ENCODE measurements at regions not wholly inside any gene's neighbourhood (a gene's known extent, or its start where the extent isn't known, plus 50 kb on each side); places are given as distances from the start of the nearest gene placed in this dataset.
A peak's percentile ranks its signal among the peaks of the same experiment; 100 is the strongest.

DNA sequence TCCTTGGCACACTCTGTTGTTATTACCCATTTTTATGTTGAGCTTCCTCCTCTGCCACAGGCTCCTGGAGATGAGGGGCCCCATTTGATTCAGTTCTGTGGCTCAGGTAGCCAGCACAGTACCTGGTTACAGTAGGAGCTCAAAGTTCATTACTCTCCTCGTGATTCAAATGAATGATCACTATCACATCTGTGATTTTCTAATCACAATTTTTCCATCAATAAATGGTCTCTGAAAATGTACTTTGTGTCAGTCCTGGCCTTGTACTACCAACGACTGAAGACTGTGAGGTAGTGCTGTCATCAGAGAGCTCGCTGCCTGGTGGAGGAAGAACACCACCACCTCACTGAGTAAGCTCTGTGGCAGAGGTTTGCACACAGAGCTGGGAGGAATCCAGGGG lies 106.8 kb upstream of the JUN start:
- no peaks in the 10 kb centered on the region for H3K4me1 ChIP-seq (ENCODE audit: insufficient read depth, low read length)
- H3K9ac ChIP-seq (ENCODE audit: low read depth, low read length), result no peak overlapping the region
- H3K9me3 ChIP-seq (ENCODE audit: control insufficient read depth, insufficient read depth, low read length), result no peaks in the 10 kb centered on the region
- no peaks in the 10 kb centered on the region for H3K36me3 ChIP-seq (ENCODE audit: insufficient read depth, low read length)

DNA sequence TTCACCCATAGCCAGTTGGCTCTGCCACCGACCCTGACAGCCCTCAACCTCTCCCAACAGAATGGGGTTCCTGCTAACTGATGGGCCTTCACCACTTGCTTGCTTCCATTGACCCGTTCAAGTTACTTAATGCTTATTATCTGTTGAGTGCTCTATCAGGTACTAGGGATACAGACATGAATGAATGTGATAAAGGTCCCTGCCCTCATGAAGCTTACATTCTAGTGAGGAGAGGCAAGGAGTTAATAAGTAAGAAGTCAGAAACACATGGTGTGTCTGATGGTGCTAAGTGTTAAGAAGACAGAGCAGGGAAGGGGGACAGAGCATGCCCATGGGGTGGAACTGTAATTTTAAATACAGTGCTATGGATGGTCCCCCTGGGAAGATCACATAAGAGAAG lies 107.5 kb upstream of the JUN start:
- peaks cover 3% of the 10 kb centered on the region; the same call in 1 of the 2 replicates for H3K4me1 ChIP-seq (ENCODE audit: insufficient read depth, low read length)

DNA sequence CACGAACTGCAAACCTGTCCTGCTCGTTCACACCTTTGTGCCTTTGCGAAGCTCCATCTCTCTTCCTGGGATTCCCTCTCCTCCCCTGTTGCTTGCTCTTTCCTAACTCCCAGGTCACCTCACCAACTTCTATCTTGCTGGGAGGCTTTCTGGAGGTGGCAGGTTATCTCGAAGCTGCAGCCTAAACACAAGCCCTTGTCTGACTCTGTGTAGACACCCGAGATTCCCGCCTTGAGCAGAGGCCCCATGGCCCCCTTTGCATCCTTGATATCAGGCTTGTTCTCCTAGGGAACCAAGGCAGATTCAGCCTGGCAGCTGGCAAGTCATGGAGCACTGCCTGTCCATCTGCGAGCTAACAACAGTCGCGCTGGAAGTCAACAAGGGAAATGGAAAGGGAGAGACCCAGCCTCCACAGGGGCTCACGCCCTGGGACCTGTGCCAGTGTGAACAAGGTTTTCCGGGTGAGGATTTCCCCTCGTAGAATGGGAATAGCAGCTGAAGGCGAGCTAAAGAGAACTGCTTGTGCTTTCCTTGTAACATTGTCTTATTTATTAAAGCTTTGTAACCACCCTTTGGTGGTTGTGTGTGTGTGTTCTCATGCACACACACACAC lies 109.5 kb upstream of the JUN start:
- Histone ChIP-seq H3K9ac (ENCODE audit: low read depth, low read length) (no peak overlapping the region), H3K36me3 (ENCODE audit: insufficient read depth, low read length) (no peaks in the 10 kb centered on the region), H3K4me1 (ENCODE audit: insufficient read depth, low read length) (peaks cover 6% of the 10 kb centered on the region; the same call in 1 of the 2 replicates), H3K9me3 (ENCODE audit: control insufficient read depth, insufficient read depth, low read length) (no peaks in the 10 kb centered on the region)

More for the DNA sequence above, 107.5 kb upstream of the JUN start:
- Histone ChIP-seq H3K9ac (ENCODE audit: low read depth, low read length) (no peak overlapping the region), H3K9me3 (ENCODE audit: control insufficient read depth, insufficient read depth, low read length) (no peaks in the 10 kb centered on the region), H3K36me3 (ENCODE audit: insufficient read depth, low read length) (no peaks in the 10 kb centered on the region)

DNA sequence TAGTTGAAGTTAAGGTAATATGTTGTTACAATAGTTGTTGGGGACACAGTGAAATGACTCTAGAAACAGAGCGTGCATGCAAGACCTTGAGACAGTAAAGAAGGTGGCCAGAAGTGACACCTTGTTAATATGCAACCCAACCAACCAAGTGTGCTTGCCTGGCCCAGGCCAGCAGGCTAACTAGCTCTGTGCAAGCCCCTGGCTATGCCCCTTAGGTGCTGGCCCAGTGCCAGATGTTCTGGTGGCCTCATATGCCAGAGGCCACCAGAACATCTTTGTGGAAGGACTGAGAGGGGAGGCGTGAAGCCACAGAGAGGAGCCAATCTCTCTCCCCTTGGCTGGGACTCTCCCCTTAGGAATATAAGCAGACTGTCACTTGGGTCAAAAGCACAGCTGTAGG lies 111.2 kb upstream of the JUN start:
- H3K9ac ChIP-seq (ENCODE audit: low read depth, low read length), result no peak overlapping the region

DNA sequence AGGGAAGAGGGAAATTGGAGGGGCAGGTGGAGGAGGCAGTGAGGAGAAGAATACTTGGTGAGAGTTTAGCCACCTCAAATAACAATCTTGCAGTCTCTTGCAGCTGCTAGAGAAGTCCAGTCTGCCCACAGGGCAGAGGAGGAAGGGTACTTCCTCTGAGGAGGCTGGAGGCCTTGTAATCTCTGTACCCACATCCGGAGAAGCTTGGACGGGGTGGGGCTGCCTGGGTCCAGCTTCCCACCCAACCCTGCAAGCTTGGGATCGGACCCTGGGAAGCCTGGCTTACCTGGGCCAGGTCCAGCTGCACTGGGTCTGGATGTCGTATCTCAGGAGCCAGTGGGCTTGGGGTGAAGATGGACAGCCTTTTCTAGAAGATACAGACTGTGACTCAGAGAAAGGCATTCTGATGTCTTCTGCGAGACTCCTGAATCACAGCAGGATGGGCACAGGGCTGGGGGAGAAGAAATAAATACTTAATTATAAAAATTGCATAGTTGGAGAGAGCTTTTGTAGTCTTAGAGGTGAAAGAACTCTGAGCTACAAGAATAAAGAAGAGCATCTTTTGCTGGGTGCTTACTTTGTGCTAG lies 111.8 kb upstream of the JUN start:
- Histone ChIP-seq H3K4me1 (ENCODE audit: insufficient read depth, low read length) (peaks cover 6% of the 10 kb centered on the region; the same call in 1 of the 2 replicates), H3K36me3 (ENCODE audit: insufficient read depth, low read length) (no peaks in the 10 kb centered on the region), H3K9me3 (ENCODE audit: control insufficient read depth, insufficient read depth, low read length) (no peaks in the 10 kb centered on the region), H3K9ac (ENCODE audit: low read depth, low read length) (no peak overlapping the region)

More for the DNA sequence above, 111.2 kb upstream of the JUN start:
- Histone ChIP-seq H3K4me1 (ENCODE audit: insufficient read depth, low read length) (peaks cover 6% of the 10 kb centered on the region; the same call in 1 of the 2 replicates), H3K36me3 (ENCODE audit: insufficient read depth, low read length) (no peaks in the 10 kb centered on the region), H3K9me3 (ENCODE audit: control insufficient read depth, insufficient read depth, low read length) (no peaks in the 10 kb centered on the region)

DNA sequence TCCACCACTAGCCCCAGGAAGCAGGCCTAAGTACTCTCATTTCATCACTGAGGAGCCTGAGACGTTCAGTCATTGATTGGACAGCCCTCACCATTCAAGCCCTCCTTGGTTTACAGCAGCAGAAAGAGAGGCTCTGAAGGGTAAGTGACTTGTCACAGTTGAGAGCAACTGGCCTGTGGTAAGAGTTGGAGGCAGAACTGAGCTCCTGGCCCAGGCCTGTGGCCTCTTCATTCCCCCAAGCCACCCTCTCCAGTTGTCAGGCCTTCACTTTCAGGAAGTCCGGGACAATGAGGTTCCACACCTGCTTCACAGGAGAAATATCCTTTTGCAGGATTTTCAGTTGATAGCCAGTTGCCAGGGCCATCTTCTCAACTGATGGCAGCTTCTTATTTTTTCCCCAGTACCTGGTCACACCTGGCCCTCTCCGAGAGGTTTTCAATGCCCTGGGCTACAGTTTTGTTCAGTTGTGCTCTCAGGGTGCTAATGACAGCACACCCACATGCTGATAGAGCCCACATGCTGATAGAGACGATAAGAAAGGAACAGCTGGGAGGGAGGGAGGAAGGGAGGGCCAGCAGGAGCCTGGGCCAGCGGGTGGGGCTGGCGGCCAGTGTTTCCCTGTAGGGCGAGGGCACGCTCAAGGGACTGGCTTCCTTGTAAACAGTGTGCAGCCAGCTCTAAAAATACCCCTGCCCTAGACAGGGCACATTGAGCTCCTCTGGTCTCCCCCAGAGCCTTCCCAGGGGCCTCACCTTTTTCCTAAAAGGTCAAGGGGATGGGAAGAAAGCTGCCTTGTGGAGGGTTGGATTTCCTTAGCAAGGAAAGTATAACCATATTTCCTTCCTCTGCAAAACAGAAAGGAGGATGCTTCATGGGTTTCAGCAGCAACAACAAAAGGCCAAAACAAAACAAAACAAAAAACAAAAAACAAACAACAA lies 112.7 kb upstream of the JUN start:
- Histone ChIP-seq H3K9ac (ENCODE audit: low read depth, low read length) (no peak overlapping the region), H3K9me3 (ENCODE audit: control insufficient read depth, insufficient read depth, low read length) (no peaks in the 10 kb centered on the region), H3K36me3 (ENCODE audit: insufficient read depth, low read length) (no peaks in the 10 kb centered on the region), H3K4me1 (ENCODE audit: insufficient read depth, low read length) (peaks cover 6% of the 10 kb centered on the region; the same call in 1 of the 2 replicates)

DNA sequence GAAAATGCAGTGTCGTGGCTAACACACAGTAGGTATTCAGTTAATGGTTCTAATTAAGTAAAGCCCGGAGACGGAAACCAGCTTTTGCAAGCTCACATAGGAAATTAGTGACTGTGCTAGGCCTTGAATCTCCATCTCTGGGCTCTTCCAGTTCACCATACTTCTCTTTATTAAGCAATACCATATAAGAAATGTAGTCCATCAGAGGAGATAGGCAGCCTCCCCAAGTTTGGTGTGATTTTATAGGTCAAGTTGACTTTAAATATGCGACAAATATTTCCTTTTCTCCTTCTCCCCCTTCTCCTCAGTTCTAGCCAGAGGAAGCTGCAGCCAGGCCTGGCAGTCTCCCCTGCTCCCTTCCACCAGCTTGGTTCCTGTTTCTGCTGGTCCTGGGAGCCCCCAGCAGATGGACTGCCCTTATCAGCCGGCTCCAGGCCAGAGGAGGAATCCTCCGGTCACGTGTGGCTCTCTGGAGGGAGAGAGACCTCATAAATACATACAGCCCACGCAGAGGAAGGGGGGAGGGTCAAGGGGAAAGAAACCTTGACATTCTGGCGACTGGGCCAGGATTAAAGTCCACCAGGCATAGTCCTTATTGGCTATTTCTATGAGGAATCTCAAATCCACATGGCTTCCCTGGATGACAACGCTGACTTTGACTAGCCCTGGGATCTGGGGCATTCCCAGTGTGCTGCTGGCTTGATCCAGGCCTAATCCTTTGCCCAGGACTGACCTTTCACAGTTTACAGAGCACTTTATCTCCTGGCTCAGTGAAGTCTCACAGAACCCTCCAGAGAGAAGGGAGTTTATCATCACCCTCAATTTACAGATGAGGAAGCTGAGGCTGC lies 115.1 kb upstream of the JUN start:
- H3K9ac ChIP-seq (ENCODE audit: low read depth, low read length), result no peak overlapping the region
- H3K36me3 ChIP-seq (ENCODE audit: insufficient read depth, low read length), result no peaks in the 10 kb centered on the region
- H3K4me1 ChIP-seq (ENCODE audit: insufficient read depth, low read length), result peaks cover 6% of the 10 kb centered on the region
- H3K9me3 ChIP-seq (ENCODE audit: control insufficient read depth, insufficient read depth, low read length), result no peaks in the 10 kb centered on the region

DNA sequence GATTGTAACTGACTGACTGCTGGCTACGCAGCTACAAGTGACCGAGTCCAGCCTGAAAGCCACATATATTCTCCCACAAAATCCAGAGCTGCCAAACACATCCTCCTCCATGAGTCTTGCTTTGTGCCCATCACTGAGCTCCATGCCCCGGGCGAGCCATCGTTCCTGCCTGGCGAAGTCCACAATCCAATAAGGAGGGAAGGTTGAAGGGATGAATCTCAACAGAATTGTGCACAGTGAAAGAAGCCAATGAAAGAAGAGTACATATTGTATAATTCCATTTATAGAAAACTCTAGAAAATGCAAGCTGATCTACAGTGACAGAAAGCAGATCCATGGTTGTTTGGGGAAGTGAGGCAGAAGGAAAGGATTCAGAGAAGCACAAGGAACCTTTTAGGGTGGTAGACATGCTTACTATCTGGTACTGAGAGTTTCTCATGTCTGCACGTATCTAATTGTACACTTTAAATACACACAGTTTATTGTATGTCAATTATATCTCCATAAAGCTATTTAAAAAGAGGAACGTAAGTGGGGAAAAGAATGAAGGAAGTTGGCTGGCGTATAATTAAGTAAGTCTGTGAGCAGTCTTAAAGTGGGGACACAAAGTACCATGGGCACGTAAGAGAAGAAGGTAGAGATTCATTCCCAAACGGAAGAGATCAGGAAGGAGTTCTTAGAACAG lies 115.9 kb upstream of the JUN start:
- H3K4me1 ChIP-seq (ENCODE audit: insufficient read depth, low read length), result peaks cover 6% of the 10 kb centered on the region
- no peak overlapping the region for H3K9ac ChIP-seq (ENCODE audit: low read depth, low read length)
- H3K36me3 ChIP-seq (ENCODE audit: insufficient read depth, low read length), result no peaks in the 10 kb centered on the region
- H3K9me3 ChIP-seq (ENCODE audit: control insufficient read depth, insufficient read depth, low read length), result no peaks in the 10 kb centered on the region

DNA sequence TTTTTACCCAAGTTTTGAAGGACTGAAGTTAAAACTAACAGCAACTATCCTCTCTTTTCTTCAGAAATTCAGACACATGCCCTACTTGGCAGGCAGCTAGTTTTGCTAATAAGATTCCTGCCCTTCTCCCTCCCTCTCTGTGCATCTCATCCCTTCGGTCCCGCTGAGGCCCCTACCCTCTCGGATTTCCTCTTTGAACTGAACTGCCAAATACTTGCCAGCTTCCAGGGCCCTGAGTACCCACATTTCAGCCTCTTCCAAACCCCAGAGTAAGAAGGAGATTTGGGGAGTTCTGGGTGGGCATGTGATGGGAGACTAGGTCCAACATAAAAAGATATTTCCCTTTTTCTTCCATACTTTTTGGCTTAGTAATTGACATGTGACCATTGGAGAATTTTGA lies 116.5 kb upstream of the JUN start:
- no peaks in the 10 kb centered on the region for H3K36me3 ChIP-seq (ENCODE audit: insufficient read depth, low read length)
- H3K9me3 ChIP-seq (ENCODE audit: control insufficient read depth, insufficient read depth, low read length), result no peaks in the 10 kb centered on the region
- no peak overlapping the region for H3K9ac ChIP-seq (ENCODE audit: low read depth, low read length)
- H3K4me1 ChIP-seq (ENCODE audit: insufficient read depth, low read length), result peaks cover 6% of the 10 kb centered on the region

DNA sequence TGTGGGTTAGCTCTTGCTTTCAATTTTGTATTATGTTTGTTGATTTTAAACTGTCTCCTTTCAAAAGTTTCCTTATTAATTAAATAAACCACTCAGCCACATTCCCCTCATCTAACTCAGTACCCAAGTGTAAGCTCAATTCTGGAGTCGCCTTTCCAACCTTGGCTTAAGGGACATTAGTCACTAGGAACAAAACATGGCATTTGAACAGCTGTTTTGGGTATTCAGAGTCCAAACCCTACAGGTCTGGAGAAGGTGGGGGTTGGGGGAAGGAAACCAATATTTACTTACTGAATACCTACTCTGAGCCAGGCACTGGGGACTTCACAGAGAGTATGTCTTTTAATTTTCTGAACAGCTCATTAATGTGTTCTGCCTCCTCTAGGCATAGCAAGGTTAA lies 117.2 kb upstream of the JUN start:
- Histone ChIP-seq H3K36me3 (ENCODE audit: insufficient read depth, low read length) (no peaks in the 10 kb centered on the region), H3K9me3 (ENCODE audit: control insufficient read depth, insufficient read depth, low read length) (no peaks in the 10 kb centered on the region), H3K9ac (ENCODE audit: low read depth, low read length) (no peak overlapping the region), H3K4me1 (ENCODE audit: insufficient read depth, low read length) (peaks cover 6% of the 10 kb centered on the region)

DNA sequence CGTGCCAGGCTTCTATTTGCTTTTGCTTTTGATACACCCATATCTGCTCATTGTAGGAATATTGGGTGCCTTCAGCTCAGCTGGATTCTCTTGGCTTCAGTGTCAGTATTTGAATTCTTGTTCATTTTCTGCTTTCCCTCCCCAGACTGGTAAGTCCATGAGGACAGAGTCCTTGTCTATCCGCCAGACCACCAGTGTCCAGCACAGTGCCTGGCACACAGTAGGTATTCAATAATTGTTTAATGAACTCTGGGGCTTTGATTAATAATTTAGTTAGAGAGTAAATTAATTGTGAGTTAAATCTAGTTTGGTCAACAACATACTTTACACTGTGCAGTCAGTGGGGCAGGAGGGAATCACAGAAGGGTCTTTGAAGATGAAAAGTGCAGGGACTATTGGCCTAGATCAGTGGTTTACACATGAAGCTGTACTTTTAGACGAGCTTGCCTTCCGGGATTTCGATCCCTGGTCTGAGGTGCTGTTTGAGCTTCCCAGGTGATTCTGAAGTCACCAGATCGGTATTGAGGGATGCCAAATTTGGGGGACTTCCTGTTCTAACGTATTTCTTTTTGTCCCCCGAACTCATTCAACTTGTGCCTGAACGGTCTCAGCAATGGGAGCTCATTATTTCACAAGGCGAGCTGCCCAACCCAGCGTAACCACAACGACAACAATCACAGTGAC lies 119.1 kb upstream of the JUN start:
- peaks cover 3% of the 10 kb centered on the region for H3K4me1 ChIP-seq (ENCODE audit: insufficient read depth, low read length)
- H3K9ac ChIP-seq (ENCODE audit: low read depth, low read length), result peak overlapping the region; percentile 63; the same call in 1 of the 2 replicates
- no peaks in the 10 kb centered on the region for H3K36me3 ChIP-seq (ENCODE audit: insufficient read depth, low read length)
- H3K9me3 ChIP-seq (ENCODE audit: control insufficient read depth, insufficient read depth, low read length), result no peaks in the 10 kb centered on the region

DNA sequence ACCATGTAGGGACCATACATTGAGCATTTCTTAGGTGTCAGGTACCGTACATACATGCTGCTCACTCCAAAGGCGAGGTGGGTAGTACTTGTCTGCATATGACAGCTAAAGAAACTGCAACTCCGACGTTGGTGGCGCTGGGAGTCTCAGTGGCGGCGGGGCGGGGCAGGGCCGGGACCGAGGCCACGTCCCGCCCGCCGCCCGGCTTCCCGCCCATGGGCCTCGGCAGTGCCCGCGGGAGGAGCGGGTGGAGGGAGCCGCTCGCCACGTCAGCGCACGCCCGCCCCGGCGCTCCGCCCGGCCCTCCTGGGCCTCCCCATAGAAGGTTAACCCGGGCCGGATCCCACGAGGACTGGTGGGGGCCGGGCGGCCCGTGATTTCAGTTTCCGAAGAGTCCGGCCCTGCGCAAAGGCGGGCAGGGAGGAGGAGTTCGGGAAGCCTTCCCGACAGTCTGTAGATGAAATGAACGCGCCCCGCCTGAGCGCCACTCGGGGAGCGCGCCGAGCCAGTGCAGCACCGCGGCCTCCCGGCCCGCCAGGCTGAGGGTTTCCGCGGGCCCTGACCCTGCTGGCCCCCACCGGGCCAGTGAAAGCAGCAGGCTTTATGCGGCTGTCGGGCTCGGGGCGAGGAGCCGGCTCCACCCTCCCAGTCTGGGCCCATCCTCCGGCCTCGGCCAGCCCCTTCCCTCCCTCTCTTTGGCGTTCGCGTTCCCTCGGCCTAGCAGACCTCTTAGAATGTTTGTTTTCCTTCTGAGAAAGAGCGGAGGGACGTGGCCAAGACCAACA lies 119.9 kb upstream of the JUN start:
- Histone ChIP-seq H3K36me3 (ENCODE audit: insufficient read depth, low read length) (no peaks in the 10 kb centered on the region), H3K4me1 (ENCODE audit: insufficient read depth, low read length) (peaks cover 3% of the 10 kb centered on the region)

More for the DNA sequence above, 119.9 kb upstream of the JUN start:
- Histone ChIP-seq H3K9ac (ENCODE audit: low read depth, low read length) (peak overlapping the region; percentile 63), H3K9me3 (ENCODE audit: control insufficient read depth, insufficient read depth, low read length) (no peaks in the 10 kb centered on the region)

Measured in ES-I3 (cell line).